ENCODE measurements at regions not wholly inside any gene's neighbourhood (a gene's known extent, or its start where the extent isn't known, plus 50 kb on each side); places are given as distances from the start of the nearest gene placed in this dataset.
A peak's percentile ranks its signal among the peaks of the same experiment; 100 is the strongest.

DNA sequence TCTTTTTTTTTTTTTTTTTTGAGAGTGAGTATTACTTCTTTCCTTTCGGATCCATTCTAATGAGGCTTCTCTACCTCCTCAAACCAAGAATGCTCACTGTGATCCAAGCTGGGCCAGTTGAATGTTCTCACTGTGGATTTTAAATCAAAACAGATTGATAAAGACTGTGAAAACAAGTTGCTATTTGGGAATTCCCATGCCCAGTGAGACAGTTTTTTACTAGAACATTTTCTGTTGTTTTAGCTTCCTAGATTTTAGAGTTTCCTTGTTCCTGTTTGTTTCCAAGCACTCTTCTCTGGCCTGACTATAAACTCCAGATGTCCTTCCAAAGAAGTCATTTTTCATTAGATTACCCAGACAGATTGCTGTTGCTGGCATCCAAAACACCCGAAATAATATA, 60.1 kb upstream of the GALNT15 start:
- DNase-seq (ENCODE audit: low spot score): no peak

DNA sequence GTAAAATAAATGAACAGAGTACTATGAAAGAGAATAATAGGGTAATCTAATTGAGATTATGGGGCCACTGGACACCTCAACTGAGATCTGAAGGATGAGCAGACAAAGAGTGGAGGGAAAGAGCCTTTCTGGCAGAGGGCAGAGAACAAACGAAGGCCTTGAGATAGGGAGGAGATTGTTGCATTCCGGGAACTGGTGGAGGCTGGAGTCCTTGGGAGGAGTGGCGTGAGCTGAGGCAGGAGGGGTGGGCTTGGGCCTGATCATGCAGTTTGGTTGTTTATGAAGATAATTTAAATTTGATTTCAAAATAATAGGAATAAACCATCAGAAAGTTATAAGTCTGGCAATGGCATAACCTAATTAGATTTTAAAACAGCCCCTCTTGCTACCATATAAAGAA, 59.5 kb upstream of the GALNT15 start:
- DNase-seq (ENCODE audit: low spot score): no peak

DNA sequence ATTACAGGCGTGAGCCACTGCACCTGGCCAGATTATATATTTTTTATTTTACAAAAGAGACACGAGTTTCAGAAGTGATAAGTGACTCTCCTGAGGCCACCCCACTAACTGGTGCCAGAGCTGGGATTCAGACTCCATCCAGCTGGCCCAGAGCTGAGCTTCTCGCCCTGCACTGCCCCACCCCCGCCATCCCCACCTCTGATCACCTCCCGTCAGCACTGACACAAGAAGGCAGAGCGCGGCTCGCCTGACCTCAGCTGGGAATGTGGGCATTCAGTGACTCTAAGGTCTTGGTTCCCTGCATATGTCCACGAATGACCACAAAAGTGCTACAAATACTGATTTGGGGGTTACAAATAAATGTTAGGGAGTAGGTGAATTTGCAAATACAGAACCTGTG, 56.1 kb upstream of the GALNT15 start:
- no peak for DNase-seq (ENCODE audit: low spot score)

DNA sequence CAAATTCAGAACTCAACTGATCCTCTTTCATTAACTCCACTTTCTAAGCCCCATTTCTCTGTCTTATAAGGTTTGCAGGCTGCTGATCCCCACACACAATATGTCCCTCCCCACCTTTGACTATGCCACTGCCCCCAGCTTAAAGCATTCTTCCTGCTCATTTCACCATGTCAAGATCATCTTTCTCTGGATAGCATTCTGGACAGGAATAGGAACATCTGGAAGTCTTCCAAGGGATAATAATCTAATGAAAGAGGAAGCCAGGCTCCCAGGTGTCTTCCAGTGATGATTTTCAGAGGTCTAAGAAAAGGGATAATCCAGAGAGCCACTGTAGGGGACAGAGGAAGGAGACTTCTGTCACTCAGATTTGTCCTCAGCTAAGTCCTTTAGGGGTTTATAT, 54.6 kb upstream of the GALNT15 start:
- DNase-seq (ENCODE audit: low spot score): no peak

DNA sequence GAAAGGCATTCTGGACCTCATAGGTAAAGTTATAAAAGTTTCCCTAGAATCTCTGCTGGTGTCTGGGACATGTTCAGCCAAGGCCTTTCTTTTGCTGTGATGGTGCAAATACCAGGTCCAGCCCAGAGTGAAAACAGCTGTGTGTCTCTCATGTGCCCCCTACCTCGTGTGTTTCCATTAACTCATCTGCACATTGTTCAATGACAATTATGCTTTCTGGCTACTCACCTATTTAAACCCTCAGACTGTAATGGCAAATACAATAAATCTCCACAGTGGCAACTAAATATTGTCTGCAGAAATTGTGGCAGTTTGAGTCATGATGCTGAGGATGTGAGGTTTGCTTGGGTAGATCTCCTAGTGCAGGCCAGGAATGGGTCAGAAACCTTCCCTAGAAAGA, 53.1 kb upstream of the GALNT15 start:
- no peak for DNase-seq (ENCODE audit: low spot score)

DNA sequence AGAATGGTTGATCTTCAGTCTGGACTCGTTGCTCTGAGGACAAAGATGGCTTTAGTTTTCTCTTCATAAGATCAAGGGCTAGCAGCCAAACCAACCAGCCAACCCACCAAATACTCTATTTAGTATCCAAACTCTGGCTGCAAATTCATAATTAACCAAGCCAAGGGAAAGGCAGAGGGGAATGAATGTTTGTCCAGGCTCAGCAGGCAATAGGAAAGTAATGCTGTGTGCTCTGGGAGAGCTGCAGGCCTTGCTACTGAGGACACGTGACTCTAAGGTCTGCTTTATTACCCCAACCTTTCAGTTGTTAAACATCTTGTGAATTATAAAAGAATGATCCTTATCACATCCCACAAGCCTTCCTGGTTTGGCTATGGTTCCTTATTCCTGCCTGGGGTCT, 52.3 kb upstream of the GALNT15 start:
- DNase-seq (ENCODE audit: low spot score): peak; percentile 61

DNA sequence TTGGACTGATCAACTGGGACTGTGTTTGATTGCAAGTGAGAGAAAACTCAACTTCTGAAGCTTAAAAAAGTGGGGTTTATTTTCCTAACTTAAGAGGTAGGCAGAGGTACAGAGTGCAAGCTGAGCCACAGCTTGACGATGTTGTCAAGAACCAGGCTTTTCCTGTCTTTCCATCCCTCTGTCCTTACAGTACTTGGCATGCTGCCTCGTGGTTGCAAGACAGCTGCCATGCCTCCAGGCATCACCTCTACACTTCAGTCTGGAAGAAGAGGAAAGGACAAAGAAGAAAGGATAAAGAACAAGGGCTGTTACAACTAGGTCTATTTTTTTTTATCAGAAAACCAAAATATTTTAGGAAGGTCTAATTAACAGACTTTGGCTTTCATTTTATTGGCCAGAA, 51.8 kb upstream of the GALNT15 start:
- no peak for DNase-seq (ENCODE audit: low spot score)

DNA sequence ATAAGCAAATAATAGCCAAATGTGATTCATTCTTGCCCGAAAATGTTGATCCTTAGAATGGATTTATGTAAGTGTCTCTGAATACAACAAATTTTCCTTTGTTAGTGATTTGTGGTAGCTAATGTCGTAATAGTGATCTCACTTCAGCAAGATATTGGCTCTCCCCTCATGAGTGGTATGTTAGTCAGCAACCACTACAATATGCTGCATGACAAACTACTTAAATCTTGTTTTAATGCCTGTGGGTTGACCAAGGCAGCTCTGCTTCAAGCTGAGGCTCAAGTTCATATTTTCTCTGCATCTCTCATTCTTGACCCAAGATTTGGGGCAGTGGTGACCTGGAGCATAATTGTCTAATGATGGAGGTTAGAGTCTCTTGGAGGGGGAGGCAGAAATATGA, 49.8 kb upstream of the GALNT15 start:
- DNase-seq (ENCODE audit: low spot score): no peak

Data from putamen (tissue), 1 donor.